Activated naive CD4-positive, alpha-beta T cell treated with anti-CD3 and anti-CD28 coated beads, Interleukin-2, amount 10 ng/mL, durations not matched to agents 7 days and 5 days (primary cell): ENCODE measurements at regions not wholly inside any gene's neighbourhood (a gene's known extent, or its start where the extent isn't known, plus 50 kb on each side); places are given as distances from the start of the nearest gene placed in this dataset.

ENCODE experiments used
- CTCF ChIA-PET: fragments of 350-600 bp; sonication (Branson Sonifier 250); formaldehyde crosslinking; loops from one replicate; lab custom pipeline; 2021; ENCODE audit warnings: antibody characterized with exemption; lab: Charles Lee
- DNase-seq: peaks from one replicate; pipeline ENCODE4 v3.0.0-alpha.2; 2020
- H3K27ac Mint-ChIP-seq: one replicate; pipeline ENCODE4 v1.8.0; 2021; ENCODE audit warnings: mild to moderate bottlenecking, moderate library complexity, mixed read lengths
- H3K27me3 Mint-ChIP-seq: one replicate; pipeline ENCODE4 v1.8.0; 2021; ENCODE audit warnings: mild to moderate bottlenecking, mixed read lengths
- H3K36me3 Mint-ChIP-seq: one replicate; pipeline ENCODE4 v1.8.0; 2021; ENCODE audit warnings: mixed read lengths
- H3K4me1 Mint-ChIP-seq: one replicate; pipeline ENCODE4 v1.8.0; 2021; ENCODE audit warnings: mixed read lengths
- H3K4me3 Mint-ChIP-seq: one replicate; pipeline ENCODE4 v1.8.0; 2021; ENCODE audit warnings: mild to moderate bottlenecking, moderate library complexity, mixed read lengths
- H3K9me3 Mint-ChIP-seq: one replicate; pipeline ENCODE4 v1.8.0; 2021; ENCODE audit warnings: mixed read lengths

DNA sequence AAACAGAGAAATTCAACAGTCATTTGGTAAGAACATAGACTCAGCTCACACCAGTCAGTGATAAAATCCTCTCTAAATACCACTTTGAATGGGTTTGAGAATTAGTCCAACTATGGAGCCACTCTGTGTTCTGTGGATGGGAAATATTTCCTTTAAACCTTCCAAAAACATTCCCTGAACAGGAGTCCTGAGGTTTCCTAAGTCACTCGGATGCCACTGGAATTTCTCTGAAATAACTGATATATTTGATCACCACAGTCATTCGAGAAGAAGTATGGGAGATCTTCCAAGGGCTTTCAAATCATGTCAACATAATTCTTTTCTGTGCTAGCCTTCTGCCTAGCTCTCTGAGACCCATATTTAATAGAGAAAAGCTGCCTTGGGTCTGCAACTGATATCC lies 958.6 kb downstream of the STIM2 start:
- no peak for DNase-seq
- H3K36me3 Mint-ChIP-seq, result no peaks in the 10 kb centered on the region
- H3K4me1 Mint-ChIP-seq, result no peaks in the 10 kb centered on the region
- no peak overlapping the region for H3K27ac Mint-ChIP-seq
- H3K4me3 Mint-ChIP-seq, result no peak overlapping the region
- no peaks in the 10 kb centered on the region for H3K27me3 Mint-ChIP-seq
- CTCF ChIA-PET, result no interaction called here
- H3K9me3 Mint-ChIP-seq, result peaks cover 9% of the 10 kb centered on the region

DNA sequence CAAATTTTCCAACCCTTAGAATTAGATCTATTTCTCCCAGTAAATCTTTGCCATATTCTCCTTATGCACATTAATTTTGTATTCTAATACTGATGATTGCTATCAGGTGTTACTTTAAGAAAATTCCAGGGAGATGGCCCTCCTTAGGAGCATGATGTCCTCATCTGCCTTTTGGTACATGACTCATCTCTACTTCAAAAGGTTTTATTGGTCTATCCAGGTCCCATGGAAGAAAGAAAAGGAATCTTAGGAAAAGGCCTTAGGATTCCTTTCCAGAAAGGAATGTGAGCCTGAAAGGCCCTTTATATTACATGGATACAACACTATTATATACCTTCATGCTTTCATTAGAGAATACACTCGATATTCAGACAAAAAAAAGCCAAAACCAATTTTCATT lies 968.2 kb downstream of the STIM2 start:
- H3K27ac Mint-ChIP-seq, result no peak overlapping the region
- H3K27me3 Mint-ChIP-seq, result no peaks in the 10 kb centered on the region
- no peak for DNase-seq
- CTCF ChIA-PET, result no interaction called here
- H3K36me3 Mint-ChIP-seq, result no peaks in the 10 kb centered on the region
- H3K9me3 Mint-ChIP-seq, result peaks cover 4% of the 10 kb centered on the region
- H3K4me3 Mint-ChIP-seq, result no peak overlapping the region
- H3K4me1 Mint-ChIP-seq, result no peaks in the 10 kb centered on the region

DNA sequence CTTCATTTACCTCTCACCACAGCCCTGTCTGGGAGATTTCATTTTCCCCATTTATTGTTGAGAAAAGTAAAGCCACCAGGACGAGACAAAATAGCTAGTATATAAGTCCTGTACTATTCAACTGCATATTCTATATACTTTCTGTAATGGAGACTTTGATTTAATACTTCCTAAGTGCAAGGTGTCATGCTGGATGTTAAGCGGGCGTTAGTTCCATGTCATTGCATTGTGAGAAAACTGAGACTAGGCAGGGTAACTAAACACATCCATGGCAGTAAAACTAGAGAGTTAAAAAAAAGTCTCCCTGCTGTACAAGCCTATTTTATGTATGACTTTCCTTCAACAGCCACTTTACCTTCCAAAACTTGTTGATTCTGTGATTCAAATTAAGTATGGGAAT lies 969.6 kb downstream of the STIM2 start:
- H3K4me3 Mint-ChIP-seq, result no peak overlapping the region
- no peaks in the 10 kb centered on the region for H3K4me1 Mint-ChIP-seq
- H3K27me3 Mint-ChIP-seq, result no peaks in the 10 kb centered on the region
- no peaks in the 10 kb centered on the region for H3K36me3 Mint-ChIP-seq
- H3K27ac Mint-ChIP-seq, result no peak overlapping the region
- H3K9me3 Mint-ChIP-seq, result peaks cover 2% of the 10 kb centered on the region
- no peak for DNase-seq
- CTCF ChIA-PET, result no interaction called here

DNA sequence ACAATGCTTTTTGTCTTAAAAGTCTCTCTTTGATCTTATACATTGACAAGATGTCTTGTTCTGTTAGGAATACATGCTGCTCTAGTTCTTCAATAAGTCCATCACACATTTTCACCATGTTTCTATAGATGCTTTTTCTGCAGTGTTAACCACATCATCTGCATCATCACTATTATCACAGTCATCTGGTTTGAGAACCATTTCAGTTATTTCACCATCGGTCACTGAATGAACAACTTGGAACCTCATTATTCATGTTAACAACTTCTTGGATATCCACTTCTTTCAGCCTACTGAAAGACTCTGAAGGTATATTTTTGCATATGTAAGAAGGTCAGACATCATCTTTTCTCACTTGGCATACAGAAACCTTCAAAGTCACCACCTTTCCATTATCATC lies 975.2 kb downstream of the STIM2 start:
- no peaks in the 10 kb centered on the region for H3K4me1 Mint-ChIP-seq
- H3K4me3 Mint-ChIP-seq, result no peak overlapping the region
- no peaks in the 10 kb centered on the region for H3K27me3 Mint-ChIP-seq
- peaks cover 2% of the 10 kb centered on the region for H3K9me3 Mint-ChIP-seq
- H3K36me3 Mint-ChIP-seq, result no peaks in the 10 kb centered on the region
- H3K27ac Mint-ChIP-seq, result no peak overlapping the region
- no peak for DNase-seq
- CTCF ChIA-PET, result no interaction called here

DNA sequence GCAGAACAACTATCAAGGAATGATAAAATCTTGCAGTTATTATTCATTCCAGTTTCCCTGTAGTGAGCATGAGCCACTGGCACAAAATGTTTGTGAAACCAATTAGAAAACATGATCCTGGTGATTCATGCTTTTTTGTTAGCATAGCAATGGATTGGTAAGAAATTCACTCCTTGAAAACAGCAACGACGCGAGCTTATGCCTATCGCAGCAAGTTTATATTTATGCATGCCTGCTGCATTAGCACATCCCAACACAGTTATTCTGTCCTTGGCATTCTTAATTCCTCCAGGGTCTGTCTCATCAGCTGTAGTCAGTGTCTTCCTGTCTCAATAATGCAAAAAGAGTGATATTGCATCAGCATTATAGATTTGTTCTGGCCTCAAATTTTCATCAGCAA lies 975.9 kb downstream of the STIM2 start:
- Mint-ChIP-seq H3K4me1 (no peaks in the 10 kb centered on the region), H3K9me3 (peaks cover 8% of the 10 kb centered on the region), H3K4me3 (no peak overlapping the region), H3K36me3 (no peaks in the 10 kb centered on the region), H3K27me3 (no peaks in the 10 kb centered on the region), H3K27ac (no peak overlapping the region)
- DNase-seq, result no peak
- CTCF ChIA-PET, result no interaction called here

DNA sequence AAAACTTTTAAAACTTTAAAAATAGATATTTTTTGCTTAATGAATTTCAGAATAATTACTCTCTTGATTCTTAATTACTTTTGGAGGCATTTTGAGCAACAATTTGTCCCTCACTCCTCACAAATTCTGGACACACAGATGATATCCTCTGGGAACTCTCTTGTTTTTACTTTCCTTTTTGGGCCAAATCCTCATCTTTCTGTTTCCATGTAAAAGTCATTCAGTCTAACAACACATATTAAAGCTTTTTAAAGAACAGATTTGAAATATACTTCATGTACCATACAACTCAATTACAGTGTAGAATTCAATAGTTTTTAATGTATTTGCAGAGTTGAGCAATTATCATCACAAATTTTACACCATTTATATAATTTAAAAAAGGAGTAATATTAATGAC lies 983.1 kb downstream of the STIM2 start:
- Mint-ChIP-seq H3K4me3 (no peak overlapping the region), H3K4me1 (no peaks in the 10 kb centered on the region), H3K9me3 (peaks cover 6% of the 10 kb centered on the region), H3K36me3 (no peaks in the 10 kb centered on the region), H3K27ac (no peak overlapping the region), H3K27me3 (no peaks in the 10 kb centered on the region)
- CTCF ChIA-PET, result no interaction called here
- DNase-seq, result no peak

DNA sequence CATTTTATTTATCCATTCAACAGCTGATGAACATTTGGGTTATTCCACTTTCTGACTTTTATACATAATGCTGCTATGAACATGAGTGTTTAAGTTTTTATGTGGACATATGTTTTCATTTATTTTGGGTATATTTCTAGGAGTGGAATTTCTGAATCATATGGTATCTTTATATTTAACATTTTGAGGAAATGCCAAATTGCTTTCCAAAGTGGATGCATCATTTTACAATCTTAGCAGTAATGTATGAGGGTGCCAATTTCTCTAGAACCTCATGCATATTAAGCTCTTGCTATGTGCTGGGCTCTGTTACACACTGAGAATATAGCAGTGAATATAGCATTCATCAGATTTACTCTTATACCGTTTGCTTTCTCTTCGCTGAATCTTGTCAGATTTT lies 983.7 kb downstream of the STIM2 start:
- CTCF ChIA-PET, result no interaction called here
- no peaks in the 10 kb centered on the region for H3K27me3 Mint-ChIP-seq
- no peak overlapping the region for H3K4me3 Mint-ChIP-seq
- H3K36me3 Mint-ChIP-seq, result no peaks in the 10 kb centered on the region
- peaks cover 6% of the 10 kb centered on the region for H3K9me3 Mint-ChIP-seq
- no peak overlapping the region for H3K27ac Mint-ChIP-seq
- DNase-seq, result no peak
- no peaks in the 10 kb centered on the region for H3K4me1 Mint-ChIP-seq

DNA sequence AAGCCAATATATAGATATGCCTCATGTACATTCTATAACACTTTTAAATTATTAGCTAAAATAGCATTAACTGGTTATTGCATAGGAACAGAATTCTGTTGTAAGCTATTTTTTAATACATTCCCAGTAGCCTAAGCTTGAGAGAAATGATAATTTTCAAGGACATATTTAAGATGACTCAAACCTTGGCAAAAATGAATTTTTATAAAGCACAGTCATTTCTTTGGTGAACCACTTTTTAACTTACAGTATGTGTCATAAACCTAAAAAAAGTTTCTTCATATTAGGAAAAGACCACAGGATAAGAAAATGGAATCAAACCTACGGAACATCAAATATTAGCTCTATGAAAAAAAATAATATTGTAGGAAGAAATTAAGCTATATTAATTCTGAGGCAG lies 986.3 kb downstream of the STIM2 start:
- CTCF ChIA-PET, result no interaction called here
- no peak for DNase-seq
- Mint-ChIP-seq H3K36me3 (no peaks in the 10 kb centered on the region), H3K27me3 (no peaks in the 10 kb centered on the region), H3K4me1 (no peaks in the 10 kb centered on the region), H3K9me3 (no peaks in the 10 kb centered on the region), H3K4me3 (no peak overlapping the region), H3K27ac (no peak overlapping the region)

DNA sequence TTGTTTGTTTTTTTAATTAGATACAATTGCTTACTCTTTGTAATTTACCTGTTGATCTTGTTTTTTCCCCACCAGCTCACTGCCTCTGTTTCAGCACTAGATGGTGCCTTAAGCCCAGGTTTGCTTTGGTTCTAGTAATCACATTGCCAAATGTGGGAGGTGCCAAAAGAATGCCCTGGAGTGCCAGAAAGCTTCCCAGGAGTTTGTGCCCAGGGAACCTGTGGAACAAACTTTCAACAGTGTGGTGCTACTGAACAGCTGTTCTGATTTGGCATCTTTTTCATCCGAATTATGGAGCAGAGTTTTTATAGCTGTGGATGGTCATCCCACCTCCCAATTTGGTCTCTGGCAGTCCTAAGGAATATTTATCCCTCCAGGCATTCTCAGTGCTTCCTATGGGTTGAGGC lies 1000.7 kb downstream of the STIM2 start:
- Mint-ChIP-seq H3K4me1 (no peaks in the 10 kb centered on the region), H3K4me3 (no peak overlapping the region), H3K27me3 (no peaks in the 10 kb centered on the region), H3K27ac (no peak overlapping the region), H3K9me3 (peaks cover 5% of the 10 kb centered on the region), H3K36me3 (no peaks in the 10 kb centered on the region)
- DNase-seq, result no peak
- CTCF ChIA-PET, result no interaction called here

DNA sequence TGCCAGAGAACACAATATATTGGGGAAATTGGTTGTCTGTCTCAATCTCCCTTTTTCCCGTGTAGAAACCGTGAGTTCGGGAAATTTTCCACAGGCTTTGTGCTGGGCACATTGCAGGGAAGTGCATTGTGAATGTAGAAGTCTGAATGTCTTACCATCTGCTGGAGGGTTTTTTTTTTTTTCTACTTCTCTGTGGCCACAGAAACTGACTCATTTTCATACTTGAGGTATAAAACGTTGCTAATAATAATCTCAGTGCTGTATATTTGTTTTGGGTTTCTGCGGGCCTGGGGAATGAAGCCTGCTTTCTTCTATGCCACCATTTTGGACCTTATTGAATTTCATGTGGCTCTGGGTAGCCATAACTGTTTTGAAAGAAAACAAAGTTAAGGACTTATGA lies 1001.2 kb downstream of the STIM2 start:
- CTCF ChIA-PET, result no interaction called here
- no peak for DNase-seq
- H3K36me3 Mint-ChIP-seq, result no peaks in the 10 kb centered on the region
- H3K4me3 Mint-ChIP-seq, result no peak overlapping the region
- H3K27ac Mint-ChIP-seq, result no peak overlapping the region
- no peaks in the 10 kb centered on the region for H3K4me1 Mint-ChIP-seq
- no peaks in the 10 kb centered on the region for H3K27me3 Mint-ChIP-seq
- H3K9me3 Mint-ChIP-seq, result peaks cover 8% of the 10 kb centered on the region

DNA sequence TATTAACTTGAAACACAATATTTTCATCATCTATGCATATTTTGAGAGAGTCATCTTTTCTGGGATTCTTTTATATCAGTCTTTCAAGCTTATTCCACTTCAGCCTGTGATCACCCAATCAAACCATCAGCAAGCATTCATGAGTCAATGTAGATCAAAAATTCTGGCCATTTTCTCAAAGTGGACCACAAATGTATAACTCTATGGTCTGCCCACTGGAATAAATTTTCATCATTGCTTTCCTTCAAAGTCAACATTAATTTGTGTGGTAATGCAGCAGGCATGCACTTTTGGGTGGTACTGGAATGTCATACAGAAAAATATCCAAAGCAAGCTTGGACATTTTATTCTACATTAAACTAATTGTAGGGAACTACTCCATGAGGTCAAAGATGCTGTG lies 1013.0 kb downstream of the STIM2 start:
- H3K27ac Mint-ChIP-seq, result no peak overlapping the region
- H3K36me3 Mint-ChIP-seq, result no peaks in the 10 kb centered on the region
- CTCF ChIA-PET, result no interaction called here
- no peaks in the 10 kb centered on the region for H3K4me1 Mint-ChIP-seq
- no peak for DNase-seq
- peaks cover 6% of the 10 kb centered on the region for H3K9me3 Mint-ChIP-seq
- no peaks in the 10 kb centered on the region for H3K27me3 Mint-ChIP-seq
- H3K4me3 Mint-ChIP-seq, result no peak overlapping the region

DNA sequence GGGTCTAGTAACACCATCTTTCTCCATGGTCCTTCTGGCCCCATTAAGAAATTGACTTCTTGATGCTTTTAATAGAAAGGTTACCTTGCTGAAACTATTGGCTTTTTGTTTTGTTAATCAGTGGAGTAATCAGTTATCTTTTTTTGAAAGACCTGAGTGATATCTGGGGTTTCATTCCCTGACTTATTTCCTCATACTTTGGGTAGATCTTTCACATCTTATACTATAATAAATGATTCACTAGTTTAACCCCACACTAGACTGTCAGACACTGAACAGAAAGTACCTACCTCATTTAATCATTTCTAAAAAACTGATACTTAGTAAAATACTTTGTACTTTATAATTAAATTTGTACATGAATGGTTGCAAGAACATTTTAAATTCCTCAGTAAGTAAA lies 1021.1 kb downstream of the STIM2 start:
- H3K9me3 Mint-ChIP-seq, result peaks cover 8% of the 10 kb centered on the region
- no peaks in the 10 kb centered on the region for H3K4me1 Mint-ChIP-seq
- H3K27me3 Mint-ChIP-seq, result no peaks in the 10 kb centered on the region
- CTCF ChIA-PET, result no interaction called here
- no peak overlapping the region for H3K4me3 Mint-ChIP-seq
- no peak for DNase-seq
- no peaks in the 10 kb centered on the region for H3K36me3 Mint-ChIP-seq
- H3K27ac Mint-ChIP-seq, result no peak overlapping the region

DNA sequence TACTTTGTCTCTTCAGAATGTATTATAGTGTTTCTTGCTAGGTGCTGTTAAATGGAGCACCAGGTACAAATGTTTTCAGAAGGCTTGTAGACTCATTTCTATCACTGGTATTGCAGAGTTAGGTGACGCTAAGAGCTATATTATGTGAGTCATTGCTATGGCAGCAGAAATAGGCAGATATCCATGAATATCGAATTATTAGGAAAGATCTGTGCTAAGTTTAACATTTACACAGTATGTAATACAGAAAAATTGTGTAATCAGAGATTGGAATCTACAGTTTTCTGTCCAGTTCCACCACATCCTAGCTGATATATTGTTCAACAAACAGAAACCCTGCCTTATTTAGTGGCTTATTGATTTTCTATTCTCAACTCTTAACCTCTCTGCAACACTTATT lies 1025.5 kb downstream of the STIM2 start:
- H3K4me3 Mint-ChIP-seq, result no peak overlapping the region
- no peaks in the 10 kb centered on the region for H3K4me1 Mint-ChIP-seq
- H3K27me3 Mint-ChIP-seq, result no peaks in the 10 kb centered on the region
- CTCF ChIA-PET, result no interaction called here
- no peak for DNase-seq
- H3K9me3 Mint-ChIP-seq, result peaks cover 4% of the 10 kb centered on the region
- no peaks in the 10 kb centered on the region for H3K36me3 Mint-ChIP-seq
- no peak overlapping the region for H3K27ac Mint-ChIP-seq

DNA sequence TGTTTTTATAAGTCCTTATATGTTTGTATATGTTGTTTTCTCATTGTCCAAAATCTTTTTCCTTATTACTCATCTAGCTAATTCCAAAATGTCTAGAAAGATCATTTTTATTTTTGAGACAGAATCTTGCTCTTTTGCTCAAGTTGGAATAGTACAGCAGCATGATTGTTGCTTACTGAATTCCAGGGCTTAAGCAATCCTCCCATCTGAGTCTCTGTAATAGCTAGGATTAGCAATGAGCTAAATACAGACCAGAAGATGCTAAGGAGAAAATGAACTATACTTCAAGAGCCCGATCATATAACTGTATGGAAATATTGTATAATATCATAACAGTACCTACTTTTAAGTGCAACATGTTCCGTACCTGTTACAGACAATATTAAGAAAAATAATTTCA lies 1027.0 kb downstream of the STIM2 start:
- Mint-ChIP-seq H3K36me3 (no peaks in the 10 kb centered on the region), H3K27ac (no peak overlapping the region), H3K9me3 (no peaks in the 10 kb centered on the region), H3K4me1 (no peaks in the 10 kb centered on the region), H3K27me3 (no peaks in the 10 kb centered on the region), H3K4me3 (no peak overlapping the region)
- CTCF ChIA-PET, result no interaction called here
- no peak for DNase-seq

DNA sequence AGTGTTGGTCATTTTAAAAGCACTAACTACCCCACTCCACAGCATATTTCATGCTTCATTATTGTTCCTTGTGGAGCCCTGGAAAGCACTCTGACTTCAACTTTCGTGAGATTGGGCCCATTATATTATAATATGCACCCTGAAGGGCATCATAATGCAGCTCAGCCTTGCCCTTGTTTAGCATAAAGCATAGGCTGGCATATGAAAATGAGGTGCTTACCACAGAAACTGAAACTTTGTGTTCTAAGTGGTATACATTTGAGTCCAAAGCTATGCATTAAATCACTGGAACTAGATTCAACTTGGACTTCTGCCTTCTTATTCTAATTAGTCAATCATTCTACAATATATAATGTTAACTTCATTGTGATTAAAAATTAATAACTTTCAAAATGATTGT lies 1027.9 kb downstream of the STIM2 start:
- H3K27ac Mint-ChIP-seq, result no peak overlapping the region
- H3K27me3 Mint-ChIP-seq, result no peaks in the 10 kb centered on the region
- no peaks in the 10 kb centered on the region for H3K36me3 Mint-ChIP-seq
- H3K9me3 Mint-ChIP-seq, result no peaks in the 10 kb centered on the region
- DNase-seq, result no peak
- CTCF ChIA-PET, result no interaction called here
- no peak overlapping the region for H3K4me3 Mint-ChIP-seq
- no peaks in the 10 kb centered on the region for H3K4me1 Mint-ChIP-seq

DNA sequence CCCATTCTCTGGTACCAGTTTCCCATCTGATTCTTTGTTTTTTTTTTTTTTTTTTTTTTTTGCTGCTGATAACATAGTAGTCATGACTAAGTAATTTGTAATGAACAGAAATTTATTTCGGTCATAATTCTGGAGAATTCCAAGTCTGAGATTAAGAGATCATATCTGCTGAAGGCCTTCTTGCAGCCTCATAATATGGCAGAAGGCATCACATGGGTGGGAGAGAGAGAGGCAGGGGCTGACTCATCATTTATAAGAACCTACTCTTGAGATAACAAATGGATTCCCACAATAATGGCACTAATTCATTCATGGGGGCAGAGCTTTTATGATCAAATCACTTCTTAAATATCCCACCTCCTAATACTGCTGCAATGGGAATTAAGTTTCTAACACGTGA lies 1034.3 kb downstream of the STIM2 start:
- CTCF ChIA-PET, result no interaction called here
- H3K27me3 Mint-ChIP-seq, result no peaks in the 10 kb centered on the region
- peaks cover 2% of the 10 kb centered on the region for H3K9me3 Mint-ChIP-seq
- H3K4me1 Mint-ChIP-seq, result no peaks in the 10 kb centered on the region
- no peak overlapping the region for H3K4me3 Mint-ChIP-seq
- no peak for DNase-seq
- H3K27ac Mint-ChIP-seq, result no peak overlapping the region
- no peaks in the 10 kb centered on the region for H3K36me3 Mint-ChIP-seq
